Transverse colon (tissue), 3 donors: ENCODE measurements at regions not wholly inside any gene's neighbourhood (a gene's known extent, or its start where the extent isn't known, plus 50 kb on each side); places are given as distances from the start of the nearest gene placed in this dataset.

Source experiments
- POLR2A ChIP-seq: fragments of 450-650 bp; IDR thresholded peaks from one replicate; pipeline ENCODE4 v1.6.1; 2016; ENCODE audit warnings: antibody characterized with exemption, mild to moderate bottlenecking, moderate library complexity
- POLR2AphosphoS5 ChIP-seq, 3 donors: sonication (generic); formaldehyde crosslinking; IDR thresholded peaks; one replicate each; pipeline ENCODE4 v1.6.1; 2016; ENCODE audit warnings: antibody characterized with exemption in 3 of 3

- TF ChIP-seq POLR2AphosphoS5 (IDR thresholded peaks at IDR 0.05): no peak
- no peak for TF ChIP-seq POLR2A
Observed at GRCh38 chr14:54105406-54105805, 148.8 kb upstream of the BMP4 start.
